ENCODE measurements at regions not wholly inside any gene's neighbourhood (a gene's known extent, or its start where the extent isn't known, plus 50 kb on each side); places are given as distances from the start of the nearest gene placed in this dataset.
A peak's percentile ranks its signal among the peaks of the same experiment; 100 is the strongest.

GRCh38 chr12:30014991-30015390, 231.2 kb upstream of the TMTC1 start:
- Histone ChIP-seq H3K4me3 (ENCODE audit: low read length) (no peak overlapping the region), H3K4me1 (ENCODE audit: control insufficient read depth, insufficient read depth, low read length) (peaks cover 9% of the 10 kb centered on the region), H3K27me3 (replicated peaks; ENCODE audit: control insufficient read depth, insufficient read depth, low read length) (peaks cover 8% of the 10 kb centered on the region), H3K9ac (ENCODE audit: low read length) (no peak overlapping the region), H3K9me3 (ENCODE audit: control insufficient read depth, low read length) (peaks cover 8% of the 10 kb centered on the region), H3K36me3 (ENCODE audit: control insufficient read depth, insufficient read depth, low read length, severe bottlenecking) (no peaks in the 10 kb centered on the region)
- no peak for DNase-seq (ENCODE audit: low read depth)

DNA sequence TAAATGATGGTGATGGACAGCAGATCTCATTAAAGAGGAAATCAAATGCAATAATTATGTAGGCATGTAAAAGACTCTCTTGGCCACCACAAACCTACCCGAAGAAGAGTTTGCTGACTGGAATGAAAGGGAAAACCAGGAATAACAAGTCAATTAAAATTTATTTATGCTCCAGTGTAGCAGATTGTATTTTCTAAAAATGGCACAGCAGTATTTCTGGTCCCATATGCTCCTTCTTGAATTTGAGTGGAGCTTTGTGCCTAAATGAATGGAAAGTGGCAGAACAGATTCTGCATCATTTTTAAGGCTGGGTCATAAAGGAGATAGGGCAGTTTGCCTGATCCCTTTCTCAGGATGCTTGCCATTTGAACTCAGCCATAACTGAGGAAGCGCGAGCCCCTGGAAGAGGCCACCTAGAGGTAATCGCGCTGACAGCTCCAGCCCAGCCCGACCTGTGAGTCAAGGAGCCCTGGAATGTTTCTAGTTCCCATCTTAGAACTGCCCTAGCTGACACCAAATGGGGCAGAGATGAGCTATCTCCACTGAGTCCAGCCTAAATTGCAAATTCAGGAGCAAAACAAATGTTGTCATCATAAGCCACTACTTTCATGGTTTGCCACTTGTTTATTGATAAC, 229.2 kb upstream of the TMTC1 start:
- H3K4me3 ChIP-seq (ENCODE audit: low read length): no peak overlapping the region
- no peak overlapping the region for H3K9ac ChIP-seq (ENCODE audit: low read length)
- peaks cover 8% of the 10 kb centered on the region for H3K27me3 ChIP-seq (replicated peaks; ENCODE audit: control insufficient read depth, insufficient read depth, low read length)
- no peak for DNase-seq (ENCODE audit: low read depth)
- peaks cover 9% of the 10 kb centered on the region for H3K4me1 ChIP-seq (ENCODE audit: control insufficient read depth, insufficient read depth, low read length)
- no peaks in the 10 kb centered on the region for H3K36me3 ChIP-seq (ENCODE audit: control insufficient read depth, insufficient read depth, low read length, severe bottlenecking)
- H3K9me3 ChIP-seq (ENCODE audit: control insufficient read depth, low read length): peaks cover 8% of the 10 kb centered on the region

DNA sequence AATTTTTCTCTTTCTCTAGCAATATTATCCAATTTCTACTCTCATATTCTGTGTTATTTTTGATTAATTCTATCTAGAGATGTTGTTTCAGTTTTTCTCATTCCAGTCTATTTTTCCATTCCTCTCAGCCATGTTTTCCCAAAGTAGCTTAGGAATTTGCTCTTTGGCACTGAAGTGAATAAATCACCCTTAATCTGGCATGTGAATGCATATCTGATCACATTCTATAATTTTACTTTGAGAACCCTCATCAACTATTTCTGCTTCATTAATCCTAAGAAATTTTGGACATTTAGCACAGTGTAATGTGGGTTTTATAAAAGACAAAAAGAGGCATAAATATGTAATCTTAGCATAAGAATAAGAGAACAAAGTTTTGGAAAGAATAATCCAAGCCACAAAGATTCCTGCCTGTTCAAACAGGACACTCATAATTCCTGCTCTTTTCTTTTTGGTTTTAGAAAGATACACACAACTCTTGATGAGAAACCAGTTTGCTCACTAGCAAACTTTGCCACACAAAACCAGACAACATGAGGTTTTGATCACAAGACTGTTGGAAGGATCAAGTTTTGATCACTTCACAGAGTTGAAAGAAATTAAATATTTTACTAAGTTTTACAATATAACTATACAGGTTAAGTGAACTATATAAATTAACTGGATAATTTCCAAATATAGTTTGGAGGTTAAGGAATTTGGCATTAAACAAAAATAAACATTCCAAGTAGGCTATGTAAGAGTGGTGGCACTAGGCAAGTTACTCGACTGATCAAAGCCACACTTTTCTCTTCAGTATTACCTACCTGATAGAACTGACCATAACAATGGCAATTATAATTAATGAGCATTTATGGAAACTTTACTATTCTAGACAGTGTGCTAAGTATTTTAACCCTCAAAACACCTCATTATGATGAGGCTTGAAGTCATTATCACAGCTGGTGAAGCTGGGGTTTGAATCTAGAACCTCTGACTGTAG, 226.6 kb upstream of the TMTC1 start:
- H3K9me3 ChIP-seq (ENCODE audit: control insufficient read depth, low read length): no peaks in the 10 kb centered on the region
- no peaks in the 10 kb centered on the region for H3K36me3 ChIP-seq (ENCODE audit: control insufficient read depth, insufficient read depth, low read length, severe bottlenecking)
- peaks cover 9% of the 10 kb centered on the region for H3K4me1 ChIP-seq (ENCODE audit: control insufficient read depth, insufficient read depth, low read length)
- DNase-seq (ENCODE audit: low read depth): no peak
- H3K27me3 ChIP-seq (replicated peaks; ENCODE audit: control insufficient read depth, insufficient read depth, low read length): no peaks in the 10 kb centered on the region
- no peak overlapping the region for H3K4me3 ChIP-seq (ENCODE audit: low read length)
- no peak overlapping the region for H3K9ac ChIP-seq (ENCODE audit: low read length)

- H3K9me3 ChIP-seq (ENCODE audit: control insufficient read depth, low read length): no peaks in the 10 kb centered on the region
- no peaks in the 10 kb centered on the region for H3K36me3 ChIP-seq (ENCODE audit: control insufficient read depth, insufficient read depth, low read length, severe bottlenecking)
- H3K9ac ChIP-seq (ENCODE audit: low read length): no peak overlapping the region
- H3K4me1 ChIP-seq (ENCODE audit: control insufficient read depth, insufficient read depth, low read length): peaks cover 9% of the 10 kb centered on the region
- no peak for DNase-seq (ENCODE audit: low read depth)
- H3K4me3 ChIP-seq (ENCODE audit: low read length): no peak overlapping the region
- no peaks in the 10 kb centered on the region for H3K27me3 ChIP-seq (replicated peaks; ENCODE audit: control insufficient read depth, insufficient read depth, low read length)
Observed at GRCh38 chr12:30006021-30006420, 222.3 kb upstream of the TMTC1 start.

DNA sequence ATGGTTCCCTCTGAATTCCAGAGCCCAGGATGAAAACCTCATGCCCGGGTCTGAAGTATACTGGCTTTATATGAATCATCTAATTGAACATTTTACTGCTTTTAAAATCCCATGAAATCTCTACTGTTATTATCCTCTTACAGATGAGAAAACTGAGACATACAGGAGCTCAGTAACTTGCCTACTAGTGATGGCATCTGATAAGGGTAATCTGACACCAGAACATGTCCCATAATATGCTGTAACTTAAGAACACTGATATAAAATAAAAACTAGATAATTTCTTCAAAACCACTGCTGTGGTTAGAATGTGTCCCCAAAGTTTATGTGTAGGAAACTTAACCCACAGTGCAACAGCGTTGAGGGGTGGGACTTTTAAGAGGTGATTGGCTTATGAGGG, 219.6 kb upstream of the TMTC1 start:
- H3K4me1 ChIP-seq (ENCODE audit: control insufficient read depth, insufficient read depth, low read length): peaks cover 3% of the 10 kb centered on the region
- no peak for DNase-seq (ENCODE audit: low read depth)
- H3K9ac ChIP-seq (ENCODE audit: low read length): no peak overlapping the region
- H3K4me3 ChIP-seq (ENCODE audit: low read length): no peak overlapping the region
- H3K9me3 ChIP-seq (ENCODE audit: control insufficient read depth, low read length): no peaks in the 10 kb centered on the region
- no peaks in the 10 kb centered on the region for H3K27me3 ChIP-seq (replicated peaks; ENCODE audit: control insufficient read depth, insufficient read depth, low read length)
- H3K36me3 ChIP-seq (ENCODE audit: control insufficient read depth, insufficient read depth, low read length, severe bottlenecking): no peaks in the 10 kb centered on the region

DNA sequence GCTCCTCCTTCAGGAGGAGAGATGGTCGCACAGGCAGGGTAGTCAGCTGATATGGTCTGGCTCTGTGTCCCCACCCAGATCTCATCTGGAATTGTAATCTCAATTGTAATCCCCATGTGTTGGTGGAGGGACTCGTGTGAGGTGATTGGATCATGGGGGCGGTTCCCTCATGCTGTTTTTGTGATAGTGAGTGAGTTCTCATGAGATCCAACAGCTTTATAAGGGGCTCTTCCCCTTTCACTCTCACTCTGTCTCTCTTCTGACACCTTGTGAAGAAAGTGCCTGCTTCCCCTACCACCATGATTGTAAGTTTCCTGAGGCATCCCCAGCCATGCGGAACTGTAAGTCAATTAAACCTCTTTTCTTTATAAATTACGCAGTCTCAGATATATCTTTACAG, 218.9 kb upstream of the TMTC1 start:
- peaks cover 3% of the 10 kb centered on the region for H3K4me1 ChIP-seq (ENCODE audit: control insufficient read depth, insufficient read depth, low read length)
- no peak overlapping the region for H3K4me3 ChIP-seq (ENCODE audit: low read length)
- no peaks in the 10 kb centered on the region for H3K9me3 ChIP-seq (ENCODE audit: control insufficient read depth, low read length)
- DNase-seq (ENCODE audit: low read depth): no peak
- H3K36me3 ChIP-seq (ENCODE audit: control insufficient read depth, insufficient read depth, low read length, severe bottlenecking): no peaks in the 10 kb centered on the region
- no peak overlapping the region for H3K9ac ChIP-seq (ENCODE audit: low read length)
- H3K27me3 ChIP-seq (replicated peaks; ENCODE audit: control insufficient read depth, insufficient read depth, low read length): no peaks in the 10 kb centered on the region

DNA sequence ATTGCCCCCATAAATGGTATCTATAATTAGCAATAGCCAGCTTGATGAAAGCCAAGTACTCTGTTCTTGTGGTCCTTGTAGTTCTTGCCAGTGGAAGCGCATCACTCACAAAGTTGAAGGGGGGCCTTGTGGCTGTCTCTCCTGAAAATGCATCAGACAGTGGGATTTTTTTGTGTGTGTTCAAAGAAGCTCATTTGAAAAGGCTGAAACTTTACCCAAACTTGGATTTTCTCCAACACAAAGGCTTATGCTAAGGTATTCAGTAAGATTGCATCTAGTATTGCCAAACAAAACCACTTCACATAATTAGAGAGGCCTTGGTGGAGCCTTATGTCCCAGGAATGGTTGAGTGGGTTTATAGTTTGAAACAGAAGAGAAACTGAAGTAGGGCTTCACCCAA, 216.7 kb upstream of the TMTC1 start:
- DNase-seq (ENCODE audit: low read depth): peak; percentile 92
- no peaks in the 10 kb centered on the region for H3K36me3 ChIP-seq (ENCODE audit: control insufficient read depth, insufficient read depth, low read length, severe bottlenecking)

GRCh38 chr12:29996993-29997392, 213.3 kb upstream of the TMTC1 start:
- H3K9me3 ChIP-seq (ENCODE audit: control insufficient read depth, low read length): no peaks in the 10 kb centered on the region
- no peaks in the 10 kb centered on the region for H3K27me3 ChIP-seq (replicated peaks; ENCODE audit: control insufficient read depth, insufficient read depth, low read length)
- peaks cover 3% of the 10 kb centered on the region for H3K4me1 ChIP-seq (ENCODE audit: control insufficient read depth, insufficient read depth, low read length)
- no peaks in the 10 kb centered on the region for H3K36me3 ChIP-seq (ENCODE audit: control insufficient read depth, insufficient read depth, low read length, severe bottlenecking)
- H3K4me3 ChIP-seq (ENCODE audit: low read length): no peak overlapping the region
- DNase-seq (ENCODE audit: low read depth): no peak
- H3K9ac ChIP-seq (ENCODE audit: low read length): no peak overlapping the region

More for the DNA sequence above, 216.7 kb upstream of the TMTC1 start:
- Histone ChIP-seq H3K4me1 (ENCODE audit: control insufficient read depth, insufficient read depth, low read length) (peaks cover 3% of the 10 kb centered on the region), H3K9me3 (ENCODE audit: control insufficient read depth, low read length) (no peaks in the 10 kb centered on the region), H3K4me3 (ENCODE audit: low read length) (no peak overlapping the region), H3K27me3 (replicated peaks; ENCODE audit: control insufficient read depth, insufficient read depth, low read length) (no peaks in the 10 kb centered on the region), H3K9ac (ENCODE audit: low read length) (no peak overlapping the region)

- no peak overlapping the region for H3K4me3 ChIP-seq (ENCODE audit: low read length)
- H3K9me3 ChIP-seq (ENCODE audit: control insufficient read depth, low read length): no peaks in the 10 kb centered on the region
- no peaks in the 10 kb centered on the region for H3K36me3 ChIP-seq (ENCODE audit: control insufficient read depth, insufficient read depth, low read length, severe bottlenecking)
- H3K4me1 ChIP-seq (ENCODE audit: control insufficient read depth, insufficient read depth, low read length): no peaks in the 10 kb centered on the region
- no peak overlapping the region for H3K9ac ChIP-seq (ENCODE audit: low read length)
- no peaks in the 10 kb centered on the region for H3K27me3 ChIP-seq (replicated peaks; ENCODE audit: control insufficient read depth, insufficient read depth, low read length)
- no peak for DNase-seq (ENCODE audit: low read depth)
Observed at GRCh38 chr12:29992366-29992765, 208.6 kb upstream of the TMTC1 start.

DNA sequence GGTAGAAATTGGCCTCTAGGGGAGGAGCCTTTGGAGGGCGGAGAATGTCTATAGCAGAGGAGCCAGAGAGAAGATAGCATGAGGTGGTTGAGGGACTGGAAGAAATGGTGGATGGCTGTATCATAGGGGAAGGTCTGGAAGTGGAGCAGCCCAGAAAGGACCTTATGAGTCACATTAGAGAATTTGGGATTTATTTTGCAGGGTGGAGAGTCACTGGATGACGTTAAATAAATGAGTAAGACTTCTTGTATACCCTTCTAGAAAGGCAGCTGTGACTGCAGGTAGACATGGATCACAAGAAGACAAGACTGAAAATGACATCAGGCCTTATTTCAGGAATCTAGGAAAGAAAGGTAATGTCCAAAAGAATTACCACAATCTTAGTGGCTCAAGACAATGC, 208.2 kb upstream of the TMTC1 start:
- H3K36me3 ChIP-seq (ENCODE audit: control insufficient read depth, insufficient read depth, low read length, severe bottlenecking): no peaks in the 10 kb centered on the region
- no peak overlapping the region for H3K4me3 ChIP-seq (ENCODE audit: low read length)
- no peaks in the 10 kb centered on the region for H3K9me3 ChIP-seq (ENCODE audit: control insufficient read depth, low read length)
- no peaks in the 10 kb centered on the region for H3K27me3 ChIP-seq (replicated peaks; ENCODE audit: control insufficient read depth, insufficient read depth, low read length)
- DNase-seq (ENCODE audit: low read depth): no peak
- no peak overlapping the region for H3K9ac ChIP-seq (ENCODE audit: low read length)
- H3K4me1 ChIP-seq (ENCODE audit: control insufficient read depth, insufficient read depth, low read length): no peaks in the 10 kb centered on the region

DNA sequence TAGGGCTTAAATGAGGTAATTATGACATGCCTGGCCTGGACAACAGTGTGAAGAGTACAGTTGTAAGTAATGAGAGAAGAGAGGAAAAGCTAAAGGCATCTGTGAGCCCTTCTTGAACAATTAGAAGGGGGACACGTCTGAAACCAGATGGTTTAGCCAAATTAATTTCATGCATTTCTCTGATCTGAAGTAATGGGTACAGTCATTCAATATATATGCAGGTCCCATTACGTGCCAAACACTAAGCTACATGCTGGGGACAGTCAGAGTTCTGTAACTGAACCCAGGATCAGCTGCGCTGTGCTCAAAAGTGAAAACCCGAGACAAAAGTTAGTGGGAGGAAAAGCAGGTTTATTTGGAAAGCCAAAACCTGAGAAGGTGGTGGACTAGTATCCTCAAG, 207.2 kb upstream of the TMTC1 start:
- H3K4me1 ChIP-seq (ENCODE audit: control insufficient read depth, insufficient read depth, low read length): no peaks in the 10 kb centered on the region
- H3K4me3 ChIP-seq (ENCODE audit: low read length): no peak overlapping the region
- DNase-seq (ENCODE audit: low read depth): peak; percentile 43
- H3K36me3 ChIP-seq (ENCODE audit: control insufficient read depth, insufficient read depth, low read length, severe bottlenecking): no peaks in the 10 kb centered on the region
- H3K27me3 ChIP-seq (replicated peaks; ENCODE audit: control insufficient read depth, insufficient read depth, low read length): no peaks in the 10 kb centered on the region
- no peaks in the 10 kb centered on the region for H3K9me3 ChIP-seq (ENCODE audit: control insufficient read depth, low read length)
- no peak overlapping the region for H3K9ac ChIP-seq (ENCODE audit: low read length)
